ENCODE measurements at regions not wholly inside any gene's neighbourhood (a gene's known extent, or its start where the extent isn't known, plus 50 kb on each side); places are given as distances from the start of the nearest gene placed in this dataset.

DNA sequence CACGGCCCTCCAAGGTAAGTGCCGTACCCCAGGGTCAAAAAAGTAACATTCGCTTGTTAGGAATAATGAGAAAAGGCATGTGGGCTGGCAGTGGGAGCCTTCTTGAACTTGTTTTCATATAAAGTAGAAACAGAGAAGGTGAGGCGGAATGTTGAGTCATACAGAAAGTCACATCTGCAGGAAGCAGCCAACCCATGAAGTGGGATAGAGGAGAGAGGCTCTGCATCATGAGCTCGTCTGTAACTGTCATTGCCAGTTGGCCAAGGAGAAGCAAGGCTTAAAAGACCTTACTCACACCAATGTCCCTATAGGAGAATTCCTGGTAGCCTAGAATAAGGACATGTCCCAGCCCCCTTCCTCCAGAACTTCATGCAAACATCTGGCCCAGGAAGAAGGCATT is 253.3 kb downstream of the BUD13 start (continued):
- TF ChIP-seq GLI4 (CRISPR knock-in tag; IDR thresholded peaks at IDR 0.05; ENCODE audit: borderline replicate concordance), result no peak

DNA sequence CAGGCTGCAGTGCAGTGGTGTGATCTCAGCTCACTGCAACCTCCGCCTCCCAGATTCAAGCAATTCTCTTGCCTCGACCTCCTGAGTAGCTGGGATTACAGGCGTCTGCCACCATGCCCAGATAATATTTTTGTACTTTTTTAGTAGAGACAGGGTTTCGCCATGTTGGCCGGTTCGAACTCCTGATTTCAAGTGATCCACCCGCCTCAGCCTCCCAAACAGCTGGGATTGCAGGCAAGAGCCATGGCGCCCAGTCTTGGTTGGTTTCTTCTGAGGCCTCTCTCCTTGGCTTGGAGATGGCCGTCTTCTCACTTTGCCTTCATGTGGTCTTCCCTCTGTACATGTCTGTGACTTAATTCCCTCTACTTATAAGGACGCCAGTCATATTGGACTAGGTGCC is 254.6 kb downstream of the BUD13 start:
- DNase-seq (ENCODE audit: low spot score) (no peak), ATAC-seq (no peak), FAIRE-seq (no peak)
- no TSS peak for BruUV-seq (replicated peaks)
- Histone ChIP-seq H3K4me3 (replicated peaks in 1 of 3; ENCODE audit: insufficient read depth in 1 of 3, low read depth in 2 of 3, low read length in 3 of 3) (no peak overlapping the region), H3K36me3 (replicated peaks in 1 of 2; ENCODE audit: control insufficient read depth in 1 of 2, insufficient read depth in 2 of 2, low read length in 2 of 2) (no peaks in the 10 kb centered on the region), H2AFZ (ENCODE audit: low read length) (no peak overlapping the region), H4K20me1 (ENCODE audit: insufficient read depth, low read length) (no peaks in the 10 kb centered on the region), H3K27me3 (ENCODE audit: control insufficient read depth in 1 of 2, insufficient read depth in 2 of 2, low read length in 2 of 2) (no peaks in the 10 kb centered on the region; a peak in 1 of 5 replicates), H3K27ac (ENCODE audit: extremely low read length, insufficient read depth, low read length) (no peak overlapping the region), H3K4me2 (ENCODE audit: low read depth, low read length) (no peak overlapping the region), H3K9me3 (ENCODE audit: low read length) (no peaks in the 10 kb centered on the region), H3K9ac (ENCODE audit: insufficient read depth, low read depth, low read length) (no peak overlapping the region), H3K79me2 (ENCODE audit: insufficient read depth, low read length) (no peaks in the 10 kb centered on the region), H3K4me1 (ENCODE audit: insufficient read depth, low read length) (no peaks in the 10 kb centered on the region)
- 70% methylated on average over 10 of the region's 10 CpGs for WGBS (ENCODE audit: low lambda C conversion rate)
- POLR2A ChIA-PET, result no interaction called here
- intact Hi-C loops (cut with micrococcal nuclease; ENCODE audit: unreplicated experiment), result no loop called here
- TF ChIP-seq HOXD1 (CRISPR knock-in tag; IDR thresholded peaks at IDR 0.05) (no peak), CCDC6 (CRISPR knock-in tag; IDR thresholded peaks at IDR 0.05) (no peak), HMG20B (CRISPR knock-in tag; conservative IDR thresholded peaks at IDR 0.05) (no peak), ELF1 (CRISPR knock-in tag; IDR thresholded peaks at IDR 0.05) (no peak), ZNF354B (CRISPR knock-in tag; IDR thresholded peaks at IDR 0.05) (no peak), NFYC (CRISPR knock-in tag; IDR thresholded peaks at IDR 0.05) (no peak), RBM22 (optimal IDR thresholded peaks at IDR 0.05; ENCODE audit: low read length) (no peak), NFE2L2 (IDR thresholded peaks at IDR 0.05; ENCODE audit: low read length) (no peak), ZNF337 (CRISPR knock-in tag; IDR thresholded peaks at IDR 0.05; ENCODE audit: borderline replicate concordance, low read depth) (no peak), ZNF383 (CRISPR knock-in tag; IDR thresholded peaks at IDR 0.05; ENCODE audit: borderline replicate concordance) (no peak), SRSF4 (IDR thresholded peaks at IDR 0.05; ENCODE audit: low read depth, low read length, poor library complexity, severe bottlenecking) (no peak), ZNF570 (CRISPR knock-in tag; IDR thresholded peaks at IDR 0.05; ENCODE audit: borderline replicate concordance) (no peak), ZNF547 (CRISPR knock-in tag; IDR thresholded peaks at IDR 0.05) (no peak), FOXC1 (CRISPR knock-in tag; IDR thresholded peaks at IDR 0.05; ENCODE audit: borderline replicate concordance) (no peak), RORA (CRISPR knock-in tag; IDR thresholded peaks at IDR 0.05) (no peak), TEAD2 (CRISPR knock-in tag; IDR thresholded peaks at IDR 0.05) (no peak)
- TF ChIP-seq, protein P1, sequence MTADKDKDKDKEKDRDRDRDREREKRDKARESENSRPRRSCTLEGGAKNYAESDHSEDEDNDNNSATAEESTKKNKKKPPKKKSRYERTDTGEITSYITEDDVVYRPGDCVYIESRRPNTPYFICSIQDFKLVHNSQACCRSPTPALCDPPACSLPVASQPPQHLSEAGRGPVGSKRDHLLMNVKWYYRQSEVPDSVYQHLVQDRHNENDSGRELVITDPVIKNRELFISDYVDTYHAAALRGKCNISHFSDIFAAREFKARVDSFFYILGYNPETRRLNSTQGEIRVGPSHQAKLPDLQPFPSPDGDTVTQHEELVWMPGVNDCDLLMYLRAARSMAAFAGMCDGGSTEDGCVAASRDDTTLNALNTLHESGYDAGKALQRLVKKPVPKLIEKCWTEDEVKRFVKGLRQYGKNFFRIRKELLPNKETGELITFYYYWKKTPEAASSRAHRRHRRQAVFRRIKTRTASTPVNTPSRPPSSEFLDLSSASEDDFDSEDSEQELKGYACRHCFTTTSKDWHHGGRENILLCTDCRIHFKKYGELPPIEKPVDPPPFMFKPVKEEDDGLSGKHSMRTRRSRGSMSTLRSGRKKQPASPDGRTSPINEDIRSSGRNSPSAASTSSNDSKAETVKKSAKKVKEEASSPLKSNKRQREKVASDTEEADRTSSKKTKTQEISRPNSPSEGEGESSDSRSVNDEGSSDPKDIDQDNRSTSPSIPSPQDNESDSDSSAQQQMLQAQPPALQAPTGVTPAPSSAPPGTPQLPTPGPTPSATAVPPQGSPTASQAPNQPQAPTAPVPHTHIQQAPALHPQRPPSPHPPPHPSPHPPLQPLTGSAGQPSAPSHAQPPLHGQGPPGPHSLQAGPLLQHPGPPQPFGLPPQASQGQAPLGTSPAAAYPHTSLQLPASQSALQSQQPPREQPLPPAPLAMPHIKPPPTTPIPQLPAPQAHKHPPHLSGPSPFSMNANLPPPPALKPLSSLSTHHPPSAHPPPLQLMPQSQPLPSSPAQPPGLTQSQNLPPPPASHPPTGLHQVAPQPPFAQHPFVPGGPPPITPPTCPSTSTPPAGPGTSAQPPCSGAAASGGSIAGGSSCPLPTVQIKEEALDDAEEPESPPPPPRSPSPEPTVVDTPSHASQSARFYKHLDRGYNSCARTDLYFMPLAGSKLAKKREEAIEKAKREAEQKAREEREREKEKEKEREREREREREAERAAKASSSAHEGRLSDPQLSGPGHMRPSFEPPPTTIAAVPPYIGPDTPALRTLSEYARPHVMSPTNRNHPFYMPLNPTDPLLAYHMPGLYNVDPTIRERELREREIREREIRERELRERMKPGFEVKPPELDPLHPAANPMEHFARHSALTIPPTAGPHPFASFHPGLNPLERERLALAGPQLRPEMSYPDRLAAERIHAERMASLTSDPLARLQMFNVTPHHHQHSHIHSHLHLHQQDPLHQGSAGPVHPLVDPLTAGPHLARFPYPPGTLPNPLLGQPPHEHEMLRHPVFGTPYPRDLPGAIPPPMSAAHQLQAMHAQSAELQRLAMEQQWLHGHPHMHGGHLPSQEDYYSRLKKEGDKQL (CRISPR knock-in tag; IDR thresholded peaks at IDR 0.05; ENCODE audit: low read depth), result no peak
- TF ChIP-seq, protein P2, sequence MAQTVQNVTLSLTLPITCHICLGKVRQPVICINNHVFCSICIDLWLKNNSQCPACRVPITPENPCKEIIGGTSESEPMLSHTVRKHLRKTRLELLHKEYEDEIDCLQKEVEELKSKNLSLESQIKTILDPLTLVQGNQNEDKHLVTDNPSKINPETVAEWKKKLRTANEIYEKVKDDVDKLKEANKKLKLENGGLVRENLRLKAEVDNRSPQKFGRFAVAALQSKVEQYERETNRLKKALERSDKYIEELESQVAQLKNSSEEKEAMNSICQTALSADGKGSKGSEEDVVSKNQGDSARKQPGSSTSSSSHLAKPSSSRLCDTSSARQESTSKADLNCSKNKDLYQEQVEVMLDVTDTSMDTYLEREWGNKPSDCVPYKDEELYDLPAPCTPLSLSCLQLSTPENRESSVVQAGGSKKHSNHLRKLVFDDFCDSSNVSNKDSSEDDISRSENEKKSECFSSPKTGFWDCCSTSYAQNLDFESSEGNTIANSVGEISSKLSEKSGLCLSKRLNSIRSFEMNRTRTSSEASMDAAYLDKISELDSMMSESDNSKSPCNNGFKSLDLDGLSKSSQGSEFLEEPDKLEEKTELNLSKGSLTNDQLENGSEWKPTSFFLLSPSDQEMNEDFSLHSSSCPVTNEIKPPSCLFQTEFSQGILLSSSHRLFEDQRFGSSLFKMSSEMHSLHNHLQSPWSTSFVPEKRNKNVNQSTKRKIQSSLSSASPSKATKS (CRISPR knock-in tag; IDR thresholded peaks at IDR 0.05), result no peak
- CTCF ChIA-PET (ENCODE audit: low intra/inter-chr PET ratio, low total read pairs), result no interaction called here
- in situ Hi-C loops (cut with HindIII; ENCODE audit: extremely low pct_ligation_motif_present, low pct_unique_long_range_greater_than_20kb), result loop anchor here (5.0 kb wide), 1 partner anchor 174 kb away; no protein-coding TSS in a partner anchor

Data from HepG2 (cell line).